ENCODE measurements at regions not wholly inside any gene's neighbourhood (a gene's known extent, or its start where the extent isn't known, plus 50 kb on each side); places are given as distances from the start of the nearest gene placed in this dataset.

- Mint-ChIP-seq H3K27me3 (ENCODE audit: unreplicated experiment) (peaks cover 10% of the 10 kb centered on the region), H3K9me3 (ENCODE audit: unreplicated experiment) (peaks cover 17% of the 10 kb centered on the region), H3K4me3 (ENCODE audit: unreplicated experiment) (no peak overlapping the region), H3K27ac (ENCODE audit: unreplicated experiment) (no peak overlapping the region), H3K36me3 (ENCODE audit: unreplicated experiment) (peaks cover 8% of the 10 kb centered on the region), H3K4me1 (ENCODE audit: low read depth, unreplicated experiment) (peaks cover 9% of the 10 kb centered on the region)
- DNase-seq, result no peak
- no peak for TF ChIP-seq CTCF (IDR thresholded peaks at IDR 0.05; ENCODE audit: partially characterized antibody, unreplicated experiment)
Measured at GRCh38 chr10:124223711-124224085, 130.3 kb upstream of the CHST15 start.

DNA sequence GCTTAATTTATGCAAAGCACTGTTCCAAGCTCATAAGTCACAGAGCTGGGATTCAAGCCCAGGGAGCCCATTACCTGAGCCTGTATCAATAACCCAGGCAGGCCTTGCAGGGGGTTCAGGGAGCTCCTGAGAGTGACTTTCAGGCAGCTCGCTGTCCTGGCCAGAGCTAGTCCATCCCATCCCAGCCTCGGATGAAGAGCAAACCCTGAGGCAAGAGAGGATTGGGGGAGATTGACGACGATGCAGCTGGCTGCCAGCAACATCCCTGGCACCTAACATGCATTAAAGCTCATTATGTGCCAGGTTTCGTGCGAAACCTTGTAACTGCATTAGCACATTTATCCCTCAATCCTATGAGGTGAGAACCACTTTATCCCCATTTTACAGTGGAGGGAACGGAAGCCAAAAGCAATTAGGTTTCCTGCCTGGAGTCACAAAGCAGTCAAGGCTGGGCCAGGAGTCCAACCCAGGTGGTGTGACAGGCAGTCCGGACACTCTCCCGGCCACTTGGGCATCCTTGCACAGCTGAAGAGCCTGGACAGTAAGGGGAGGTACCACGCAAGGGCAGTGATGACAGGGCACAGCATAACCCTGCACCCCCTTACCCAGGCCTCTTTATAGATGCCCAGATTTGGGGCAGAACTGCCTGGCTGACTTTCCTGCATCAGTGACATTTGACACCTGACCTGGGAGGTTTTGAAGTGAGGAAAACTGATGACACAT, 129.8 kb upstream of the CHST15 start:
- Mint-ChIP-seq H3K4me1 (ENCODE audit: low read depth, unreplicated experiment) (peaks cover 9% of the 10 kb centered on the region), H3K27me3 (ENCODE audit: unreplicated experiment) (peaks cover 10% of the 10 kb centered on the region), H3K4me3 (ENCODE audit: unreplicated experiment) (no peak overlapping the region), H3K9me3 (ENCODE audit: unreplicated experiment) (peaks cover 15% of the 10 kb centered on the region), H3K36me3 (ENCODE audit: unreplicated experiment) (peaks cover 8% of the 10 kb centered on the region), H3K27ac (ENCODE audit: unreplicated experiment) (no peak overlapping the region)
- no peak for TF ChIP-seq CTCF (IDR thresholded peaks at IDR 0.05; ENCODE audit: partially characterized antibody, unreplicated experiment)
- no peak for DNase-seq

GRCh38 chr10:124222318-124222987, 129.1 kb upstream of the CHST15 start:
- H3K36me3 Mint-ChIP-seq (ENCODE audit: unreplicated experiment), result peaks cover 8% of the 10 kb centered on the region
- peaks cover 10% of the 10 kb centered on the region for H3K9me3 Mint-ChIP-seq (ENCODE audit: unreplicated experiment)
- TF ChIP-seq CTCF (IDR thresholded peaks at IDR 0.05; ENCODE audit: partially characterized antibody, unreplicated experiment), result no peak
- no peak overlapping the region for H3K27ac Mint-ChIP-seq (ENCODE audit: unreplicated experiment)
- H3K27me3 Mint-ChIP-seq (ENCODE audit: unreplicated experiment), result peaks cover 9% of the 10 kb centered on the region
- no peak for DNase-seq
- peaks cover 9% of the 10 kb centered on the region for H3K4me1 Mint-ChIP-seq (ENCODE audit: low read depth, unreplicated experiment)
- H3K4me3 Mint-ChIP-seq (ENCODE audit: unreplicated experiment), result no peak overlapping the region

- Mint-ChIP-seq H3K4me3 (ENCODE audit: unreplicated experiment) (no peak overlapping the region), H3K9me3 (ENCODE audit: unreplicated experiment) (peaks cover 6% of the 10 kb centered on the region), H3K36me3 (ENCODE audit: unreplicated experiment) (peaks cover 3% of the 10 kb centered on the region), H3K27me3 (ENCODE audit: unreplicated experiment) (peaks cover 4% of the 10 kb centered on the region), H3K27ac (ENCODE audit: unreplicated experiment) (no peak overlapping the region), H3K4me1 (ENCODE audit: low read depth, unreplicated experiment) (peaks cover 9% of the 10 kb centered on the region)
- no peak for TF ChIP-seq CTCF (IDR thresholded peaks at IDR 0.05; ENCODE audit: partially characterized antibody, unreplicated experiment)
- no peak for DNase-seq
Measured at GRCh38 chr10:124221356-124222317, 128.2 kb upstream of the CHST15 start.
